Stimulated activated naive CD8-positive, alpha-beta T cell treated with anti-CD3 and anti-CD28 coated beads, Interleukin-15, Interleukin-2, amounts not matched to agents 100 ng/mL and 50 ng/mL, for 24 hours (primary cell): ENCODE measurements at regions not wholly inside any gene's neighbourhood (a gene's known extent, or its start where the extent isn't known, plus 50 kb on each side); places are given as distances from the start of the nearest gene placed in this dataset.
"Not testable (repeated sequence)": the region's sequence is repeated elsewhere in the genome, so short reads cannot be mapped to it uniquely, and the experiment has no call there.

Experiments
- H3K27ac Mint-ChIP-seq: one replicate; pipeline ENCODE4 v1.8.0; 2021; ENCODE audit warnings: mild to moderate bottlenecking, mixed read lengths
- H3K27me3 Mint-ChIP-seq: one replicate; pipeline ENCODE4 v1.8.0; 2021; ENCODE audit warnings: mixed read lengths
- H3K36me3 Mint-ChIP-seq: one replicate; pipeline ENCODE4 v1.8.0; 2021; ENCODE audit warnings: low read depth, mixed read lengths
- H3K4me1 Mint-ChIP-seq: one replicate; pipeline ENCODE4 v1.8.0; 2021; ENCODE audit warnings: low read depth, mixed read lengths
- H3K4me3 Mint-ChIP-seq: one replicate; pipeline ENCODE4 v1.8.0; 2021; ENCODE audit warnings: mild to moderate bottlenecking, mixed read lengths
- H3K9me3 Mint-ChIP-seq: one replicate; pipeline ENCODE4 v1.8.0; 2021; ENCODE audit warnings: mixed read lengths

DNA sequence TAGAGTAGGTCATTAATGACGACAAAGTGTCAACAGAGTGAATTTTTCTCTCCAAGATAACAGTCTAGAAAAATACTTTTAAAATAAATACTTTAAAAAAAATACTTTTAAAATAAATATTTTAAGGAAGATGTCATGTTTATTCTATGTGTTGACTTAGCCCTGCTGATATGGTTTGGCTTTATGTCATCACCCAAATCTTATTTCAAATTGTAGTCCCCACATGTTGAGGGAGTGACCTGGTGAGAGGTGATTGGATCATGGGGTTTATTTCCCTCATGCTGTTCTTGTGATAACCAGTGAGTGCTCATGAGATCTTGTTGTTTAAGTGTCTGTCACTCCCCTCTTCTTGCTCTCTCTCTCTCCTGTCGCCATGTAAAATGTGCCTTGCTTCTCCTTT lies 754.9 kb upstream of the SLIT2 start:
- Mint-ChIP-seq H3K9me3 (peaks cover 16% of the 10 kb centered on the region), H3K4me3 (no peak overlapping the region), H3K4me1 (no peaks in the 10 kb centered on the region), H3K27ac (no peak overlapping the region), H3K27me3 (no peaks in the 10 kb centered on the region), H3K36me3 (no peaks in the 10 kb centered on the region)

DNA sequence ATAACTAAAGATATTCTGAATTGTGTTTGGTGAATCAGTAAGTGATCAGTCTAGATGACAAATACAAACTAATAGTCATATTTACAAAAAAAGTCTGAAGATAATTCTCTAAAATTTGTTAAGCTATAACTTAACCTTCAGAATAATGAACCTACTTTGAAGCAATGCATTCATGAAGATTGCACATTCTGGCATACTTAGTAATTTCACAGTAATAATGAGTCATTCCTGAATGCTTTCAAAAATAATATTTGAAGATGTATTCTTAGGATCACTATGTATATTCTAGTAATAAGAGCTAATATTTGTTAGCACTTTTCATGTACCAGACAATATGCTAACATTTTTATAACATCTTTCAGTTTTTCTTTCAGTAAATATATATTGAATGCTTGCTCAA lies 756.7 kb upstream of the SLIT2 start:
- H3K36me3 Mint-ChIP-seq: no peaks in the 10 kb centered on the region
- no peak overlapping the region for H3K4me3 Mint-ChIP-seq
- H3K27me3 Mint-ChIP-seq: no peaks in the 10 kb centered on the region
- no peaks in the 10 kb centered on the region for H3K4me1 Mint-ChIP-seq
- H3K27ac Mint-ChIP-seq: no peak overlapping the region
- H3K9me3 Mint-ChIP-seq: peaks cover 15% of the 10 kb centered on the region

- peaks cover 15% of the 10 kb centered on the region for H3K9me3 Mint-ChIP-seq
Observed at GRCh38 chr4:19492606-19493005, 759.1 kb upstream of the SLIT2 start.

DNA sequence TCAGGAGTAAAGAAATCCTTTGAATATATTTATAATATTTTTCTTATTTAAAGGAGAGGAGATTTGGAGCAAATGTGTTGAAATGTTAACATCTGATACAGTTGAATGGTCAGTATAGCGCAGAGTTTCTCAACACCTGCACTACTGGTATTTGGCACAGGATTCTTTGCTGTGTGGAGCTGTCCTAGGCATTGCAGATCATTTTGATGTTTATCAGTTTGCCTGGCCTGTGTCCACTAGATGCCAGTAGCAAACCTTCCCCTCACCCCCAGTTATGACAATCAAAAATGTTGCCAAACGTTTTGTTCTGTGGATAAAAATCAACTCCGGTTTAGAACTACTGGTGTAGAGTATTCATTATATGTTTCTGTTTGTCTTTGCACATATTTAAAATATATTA lies 765.3 kb upstream of the SLIT2 start:
- no peaks in the 10 kb centered on the region for H3K27me3 Mint-ChIP-seq
- no peaks in the 10 kb centered on the region for H3K9me3 Mint-ChIP-seq
- no peak overlapping the region for H3K27ac Mint-ChIP-seq
- H3K4me3 Mint-ChIP-seq: no peak overlapping the region
- H3K36me3 Mint-ChIP-seq: no peaks in the 10 kb centered on the region
- no peaks in the 10 kb centered on the region for H3K4me1 Mint-ChIP-seq

More at GRCh38 chr4:19492606-19493005, 759.1 kb upstream of the SLIT2 start:
- Mint-ChIP-seq H3K4me1 (no peaks in the 10 kb centered on the region), H3K27ac (no peak overlapping the region), H3K4me3 (no peak overlapping the region), H3K27me3 (no peaks in the 10 kb centered on the region), H3K36me3 (no peaks in the 10 kb centered on the region)

DNA sequence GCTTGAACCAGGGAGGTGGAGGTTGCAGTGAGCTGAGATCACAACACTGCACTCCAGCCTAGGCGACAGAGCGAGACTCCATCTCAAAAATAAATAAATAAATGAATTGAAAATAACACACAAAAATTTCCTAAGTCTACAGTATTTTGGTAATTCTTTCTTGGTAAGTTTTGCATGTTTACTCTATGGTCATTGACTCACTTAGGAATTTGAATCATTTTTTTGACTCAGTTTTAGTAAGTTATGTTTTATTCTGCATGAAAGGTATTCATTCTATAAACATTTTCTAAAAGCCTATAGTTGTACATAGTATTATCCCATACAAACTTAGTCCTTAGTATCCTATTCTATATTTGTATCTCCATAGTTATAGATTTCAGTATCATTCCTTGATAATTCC lies 772.9 kb upstream of the SLIT2 start:
- H3K27ac Mint-ChIP-seq: no peak overlapping the region
- H3K4me1 Mint-ChIP-seq: no peaks in the 10 kb centered on the region
- no peaks in the 10 kb centered on the region for H3K9me3 Mint-ChIP-seq
- no peaks in the 10 kb centered on the region for H3K36me3 Mint-ChIP-seq
- H3K27me3 Mint-ChIP-seq: no peaks in the 10 kb centered on the region
- no peak overlapping the region for H3K4me3 Mint-ChIP-seq

DNA sequence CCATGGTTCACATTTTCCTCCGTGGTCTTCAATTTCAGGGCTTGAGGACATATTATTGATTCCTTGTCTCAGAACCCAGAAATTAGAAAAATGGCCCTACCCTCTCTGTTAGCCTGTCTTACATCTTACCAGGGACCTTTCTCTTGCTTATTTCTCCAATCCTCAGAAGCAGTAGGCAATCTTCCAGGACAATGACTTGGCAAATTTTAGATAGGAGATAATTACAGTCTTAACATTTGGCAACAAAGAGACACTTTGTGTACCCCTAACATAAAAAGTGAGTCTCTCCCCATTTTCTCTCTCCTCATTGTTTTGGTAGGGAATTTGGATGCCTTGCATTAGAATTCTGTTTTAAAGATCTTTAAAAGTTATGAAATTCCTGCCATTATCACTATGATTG lies 778.1 kb upstream of the SLIT2 start:
- H3K36me3 Mint-ChIP-seq: no peaks in the 10 kb centered on the region
- H3K9me3 Mint-ChIP-seq: no peaks in the 10 kb centered on the region
- H3K4me1 Mint-ChIP-seq: no peaks in the 10 kb centered on the region
- no peak overlapping the region for H3K27ac Mint-ChIP-seq
- no peak overlapping the region for H3K4me3 Mint-ChIP-seq
- H3K27me3 Mint-ChIP-seq: no peaks in the 10 kb centered on the region

- no peaks in the 10 kb centered on the region for H3K9me3 Mint-ChIP-seq
- no peak overlapping the region for H3K4me3 Mint-ChIP-seq
- H3K36me3 Mint-ChIP-seq: no peaks in the 10 kb centered on the region
- no peak overlapping the region for H3K27ac Mint-ChIP-seq
- no peaks in the 10 kb centered on the region for H3K27me3 Mint-ChIP-seq
- no peaks in the 10 kb centered on the region for H3K4me1 Mint-ChIP-seq
Observed at GRCh38 chr4:19472666-19473065, 779.0 kb upstream of the SLIT2 start.

GRCh38 chr4:19470001-19470400 lies 781.7 kb upstream of the SLIT2 start:
- not testable (repeated sequence) for H3K4me3 Mint-ChIP-seq, H3K4me1 Mint-ChIP-seq, H3K27me3 Mint-ChIP-seq, H3K27ac Mint-ChIP-seq, H3K36me3 Mint-ChIP-seq, H3K9me3 Mint-ChIP-seq

DNA sequence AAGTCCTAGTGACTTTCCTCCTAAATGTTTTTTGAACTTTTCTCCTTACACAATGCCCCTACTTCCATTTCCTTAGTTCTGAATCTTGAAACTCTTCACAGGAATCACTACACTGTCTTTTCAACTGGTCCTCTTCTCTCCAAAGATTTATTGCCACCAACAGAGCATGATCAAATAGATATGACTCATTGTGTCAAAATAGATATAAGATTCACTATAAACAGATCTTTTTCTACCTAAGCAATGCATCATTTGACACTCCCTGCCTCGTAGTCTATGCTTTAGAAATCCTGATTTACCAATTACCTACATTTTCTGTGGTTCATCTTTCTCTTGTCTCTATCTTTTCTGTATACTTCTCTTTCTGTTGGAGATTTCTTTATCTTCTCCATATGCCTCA lies 789.6 kb upstream of the SLIT2 start:
- Mint-ChIP-seq H3K4me3 (no peak overlapping the region), H3K27me3 (no peaks in the 10 kb centered on the region), H3K4me1 (no peaks in the 10 kb centered on the region), H3K9me3 (peaks cover 4% of the 10 kb centered on the region), H3K27ac (no peak overlapping the region), H3K36me3 (no peaks in the 10 kb centered on the region)

DNA sequence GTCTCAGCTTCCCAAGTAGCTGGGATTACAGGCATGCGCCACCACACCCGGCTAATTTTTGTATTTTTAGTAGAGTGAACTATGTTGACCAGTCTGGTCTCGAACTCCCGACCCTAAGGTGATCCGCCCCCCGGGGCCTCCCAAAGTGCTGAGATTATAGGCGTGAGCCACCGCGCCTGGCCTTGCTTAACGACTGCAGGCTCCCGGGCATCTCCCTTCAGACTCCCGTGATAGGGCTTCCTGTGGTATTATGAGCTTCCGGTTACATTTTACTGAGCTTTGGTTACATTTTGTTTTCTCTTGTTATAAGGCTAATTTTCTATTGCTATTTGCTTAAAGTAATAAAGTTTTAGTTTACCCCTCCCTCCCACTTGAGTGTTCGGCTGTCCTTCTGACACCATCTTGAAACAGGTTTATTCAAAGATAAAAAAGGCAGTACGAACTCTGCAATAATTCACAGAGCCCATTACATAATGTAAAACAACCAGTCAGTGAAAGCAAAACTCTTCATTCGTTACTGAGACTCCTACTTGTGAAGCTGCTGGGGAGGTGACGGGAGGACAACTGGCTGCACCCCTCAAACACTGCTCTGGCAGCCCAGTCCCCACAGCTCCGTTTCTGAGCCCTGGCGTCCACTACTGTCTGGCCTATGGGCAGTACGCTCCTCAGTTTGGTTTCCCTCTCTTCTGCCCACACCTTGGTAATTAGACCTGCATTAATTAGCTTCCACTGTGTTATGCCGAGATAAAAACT lies 795.7 kb upstream of the SLIT2 start:
- Mint-ChIP-seq H3K9me3 (peaks cover 10% of the 10 kb centered on the region), H3K27me3 (no peaks in the 10 kb centered on the region), H3K4me1 (no peaks in the 10 kb centered on the region), H3K27ac (no peak overlapping the region), H3K36me3 (no peaks in the 10 kb centered on the region), H3K4me3 (no peak overlapping the region)

- Mint-ChIP-seq H3K27ac (no peak overlapping the region), H3K27me3 (no peaks in the 10 kb centered on the region), H3K36me3 (no peaks in the 10 kb centered on the region), H3K9me3 (peaks cover 10% of the 10 kb centered on the region), H3K4me1 (no peaks in the 10 kb centered on the region), H3K4me3 (no peak overlapping the region)
Observed at GRCh38 chr4:19455196-19455595, 796.5 kb upstream of the SLIT2 start.

GRCh38 chr4:19438233-19438632 lies 813.5 kb upstream of the SLIT2 start:
- no peaks in the 10 kb centered on the region for H3K36me3 Mint-ChIP-seq
- H3K27ac Mint-ChIP-seq: no peak overlapping the region
- no peak overlapping the region for H3K4me3 Mint-ChIP-seq
- H3K27me3 Mint-ChIP-seq: no peaks in the 10 kb centered on the region
- peaks cover 22% of the 10 kb centered on the region for H3K9me3 Mint-ChIP-seq
- no peaks in the 10 kb centered on the region for H3K4me1 Mint-ChIP-seq

DNA sequence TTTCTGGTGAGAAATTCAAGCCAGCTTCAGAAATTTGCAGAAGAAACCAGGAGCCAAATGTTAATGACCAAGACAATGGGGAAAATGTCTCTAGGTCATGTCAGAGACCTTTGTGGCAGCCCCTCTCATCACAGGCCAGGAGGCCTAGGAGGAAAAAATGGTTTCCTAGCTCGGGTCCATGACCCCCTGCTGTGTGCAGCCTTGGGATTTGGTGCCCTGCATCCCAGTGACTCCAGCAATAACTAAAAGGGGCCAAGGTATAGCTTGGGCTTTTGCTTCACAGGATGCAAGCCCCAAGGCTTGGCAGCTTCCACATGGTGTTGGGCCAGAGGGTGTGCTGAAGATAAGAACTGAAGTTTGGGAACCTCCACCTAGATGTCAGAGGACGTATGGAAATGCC lies 814.7 kb upstream of the SLIT2 start:
- Mint-ChIP-seq H3K27ac (no peak overlapping the region), H3K27me3 (no peaks in the 10 kb centered on the region), H3K4me3 (no peak overlapping the region), H3K36me3 (no peaks in the 10 kb centered on the region), H3K9me3 (peaks cover 15% of the 10 kb centered on the region), H3K4me1 (no peaks in the 10 kb centered on the region)

- H3K36me3 Mint-ChIP-seq: no peaks in the 10 kb centered on the region
- no peak overlapping the region for H3K4me3 Mint-ChIP-seq
- H3K9me3 Mint-ChIP-seq: peaks cover 22% of the 10 kb centered on the region
- H3K27me3 Mint-ChIP-seq: no peaks in the 10 kb centered on the region
- no peak overlapping the region for H3K27ac Mint-ChIP-seq
- no peaks in the 10 kb centered on the region for H3K4me1 Mint-ChIP-seq
Observed at GRCh38 chr4:19429684-19430083, 822.0 kb upstream of the SLIT2 start.

DNA sequence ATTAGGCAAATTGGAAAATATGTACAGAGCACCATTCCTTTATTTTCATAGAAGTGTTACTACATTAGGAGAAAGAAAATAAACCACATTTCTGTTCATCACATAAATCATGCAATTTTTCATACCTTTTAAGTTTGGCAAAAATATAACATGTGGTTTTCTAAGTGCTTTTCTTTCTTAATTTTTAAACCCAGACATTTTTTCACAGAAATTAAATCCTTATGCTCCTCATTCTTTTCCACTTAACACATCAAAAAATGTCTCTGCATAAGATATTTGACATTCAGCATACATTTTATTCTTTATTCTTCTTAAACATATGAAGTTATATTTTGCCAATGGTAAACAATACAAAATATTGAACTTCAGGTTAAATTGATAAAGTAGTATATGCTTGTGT lies 826.6 kb upstream of the SLIT2 start:
- no peak overlapping the region for H3K27ac Mint-ChIP-seq
- H3K9me3 Mint-ChIP-seq: peaks cover 14% of the 10 kb centered on the region
- H3K36me3 Mint-ChIP-seq: no peaks in the 10 kb centered on the region
- H3K4me1 Mint-ChIP-seq: no peaks in the 10 kb centered on the region
- no peak overlapping the region for H3K4me3 Mint-ChIP-seq
- H3K27me3 Mint-ChIP-seq: no peaks in the 10 kb centered on the region

- H3K9me3 Mint-ChIP-seq: peaks cover 15% of the 10 kb centered on the region
- no peaks in the 10 kb centered on the region for H3K36me3 Mint-ChIP-seq
- no peak overlapping the region for H3K27ac Mint-ChIP-seq
- no peaks in the 10 kb centered on the region for H3K27me3 Mint-ChIP-seq
- no peaks in the 10 kb centered on the region for H3K4me1 Mint-ChIP-seq
- no peak overlapping the region for H3K4me3 Mint-ChIP-seq
Observed at GRCh38 chr4:19417256-19417655, 834.4 kb upstream of the SLIT2 start.
